ENCODE measurements at regions not wholly inside any gene's neighbourhood (a gene's known extent, or its start where the extent isn't known, plus 50 kb on each side); places are given as distances from the start of the nearest gene placed in this dataset.
"Not testable (repeated sequence)": the region's sequence is repeated elsewhere in the genome, so short reads cannot be mapped to it uniquely, and the experiment has no call there.

GRCh38 chr2:111309231-111310075 is 188.7 kb downstream of the BCL2L11 start:
- not testable (repeated sequence) for H3K79me1 ChIP-seq (ENCODE audit: insufficient read depth, low read depth, low read length, poor library complexity, severe bottlenecking); H2BK120ac ChIP-seq (ENCODE audit: low read depth, low read length, poor library complexity, severe bottlenecking); H3K23ac ChIP-seq (ENCODE audit: insufficient read length, low read depth, low read length); H2BK5ac ChIP-seq (ENCODE audit: insufficient read length, low read length); H3K56ac ChIP-seq (ENCODE audit: insufficient read length, low read depth, low read length); H3K4me1 Mint-ChIP-seq; H3K27ac ChIP-seq (ENCODE audit: insufficient read length, low read depth, low read length); H2BK15ac ChIP-seq (ENCODE audit: low read depth, low read length); H3K4me3 Mint-ChIP-seq; H3K14ac ChIP-seq (ENCODE audit: insufficient read depth, low read length); H4K5ac ChIP-seq (ENCODE audit: insufficient read length, low read depth, low read length); H3K27me3 Mint-ChIP-seq (ENCODE audit: low read depth); H3K23me2 ChIP-seq (ENCODE audit: insufficient read length, low read depth, low read length, poor library complexity, severe bottlenecking); H2AFZ ChIP-seq (ENCODE audit: low read length); H2AK5ac ChIP-seq (ENCODE audit: insufficient read length, low read length); H3K36me3 Mint-ChIP-seq (ENCODE audit: insufficient read depth in 1 of 3, low read depth in 3 of 3); H3K9me3 ChIP-seq (ENCODE audit: control insufficient read depth, low read depth, low read length); H4K20me1 ChIP-seq (ENCODE audit: control insufficient read depth, insufficient read depth, insufficient read length); H3K9ac ChIP-seq (ENCODE audit: extremely low read depth, insufficient read length, low read length); H3K27me3 ChIP-seq (ENCODE audit: insufficient read depth, low read length); H4K8ac ChIP-seq (replicated peaks; ENCODE audit: insufficient read length, low read depth, low read length); H2BK20ac ChIP-seq (ENCODE audit: low read depth, low read length, poor library complexity, severe bottlenecking); H3K4me2 ChIP-seq (ENCODE audit: insufficient read depth, insufficient read length, low read length); DNase-seq; H3K79me2 ChIP-seq (ENCODE audit: insufficient read depth, low read length); H4K91ac ChIP-seq (ENCODE audit: insufficient read length, low read depth, low read length); H3K9me3 Mint-ChIP-seq; H3K4ac ChIP-seq (ENCODE audit: low read depth, low read length); H3K18ac ChIP-seq (ENCODE audit: insufficient read length, low read depth, low read length); H3K27ac Mint-ChIP-seq; H3T11ph ChIP-seq (ENCODE audit: low read length); H2BK12ac ChIP-seq (ENCODE audit: insufficient read length, low read depth, low read length); H3K4me1 ChIP-seq (ENCODE audit: insufficient read depth, low read length)
- no CpG with 5 or more reads among the region's 6 CpGs for WGBS (ENCODE audit: extremely low coverage, insufficient read length, low lambda C conversion rate)

- not testable (repeated sequence) for H2BK20ac ChIP-seq (ENCODE audit: low read depth, low read length, poor library complexity, severe bottlenecking); DNase-seq; H2BK15ac ChIP-seq (ENCODE audit: low read depth, low read length); H3K4me3 Mint-ChIP-seq; H2BK5ac ChIP-seq (ENCODE audit: insufficient read length, low read length); H4K8ac ChIP-seq (replicated peaks; ENCODE audit: insufficient read length, low read depth, low read length); H2AK5ac ChIP-seq (ENCODE audit: insufficient read length, low read length); H3K4me1 Mint-ChIP-seq; H3K79me1 ChIP-seq (ENCODE audit: insufficient read depth, low read depth, low read length, poor library complexity, severe bottlenecking); H4K20me1 ChIP-seq (ENCODE audit: control insufficient read depth, insufficient read depth, insufficient read length); H3K9ac ChIP-seq (ENCODE audit: extremely low read depth, insufficient read length, low read length); H2AFZ ChIP-seq (ENCODE audit: low read length); H3K56ac ChIP-seq (ENCODE audit: insufficient read length, low read depth, low read length); H3K27ac Mint-ChIP-seq; H4K5ac ChIP-seq (ENCODE audit: insufficient read length, low read depth, low read length); H2BK120ac ChIP-seq (ENCODE audit: low read depth, low read length, poor library complexity, severe bottlenecking); H3K4me2 ChIP-seq (ENCODE audit: insufficient read depth, insufficient read length, low read length); H3K23me2 ChIP-seq (ENCODE audit: insufficient read length, low read depth, low read length, poor library complexity, severe bottlenecking); H3K27ac ChIP-seq (ENCODE audit: insufficient read length, low read depth, low read length); H3K9me3 ChIP-seq (ENCODE audit: control insufficient read depth, low read depth, low read length); H3K18ac ChIP-seq (ENCODE audit: insufficient read length, low read depth, low read length); H3K79me2 ChIP-seq (ENCODE audit: insufficient read depth, low read length); H3K14ac ChIP-seq (ENCODE audit: insufficient read depth, low read length); H3T11ph ChIP-seq (ENCODE audit: low read length); H3K9me3 Mint-ChIP-seq; H3K4ac ChIP-seq (ENCODE audit: low read depth, low read length); H3K27me3 ChIP-seq (ENCODE audit: insufficient read depth, low read length); H3K23ac ChIP-seq (ENCODE audit: insufficient read length, low read depth, low read length); H4K91ac ChIP-seq (ENCODE audit: insufficient read length, low read depth, low read length); H2BK12ac ChIP-seq (ENCODE audit: insufficient read length, low read depth, low read length); H3K36me3 Mint-ChIP-seq (ENCODE audit: insufficient read depth in 1 of 3, low read depth in 3 of 3); H3K27me3 Mint-ChIP-seq (ENCODE audit: low read depth); H3K4me1 ChIP-seq (ENCODE audit: insufficient read depth, low read length)
- no CpG with 5 or more reads among the region's 8 CpGs for WGBS (ENCODE audit: extremely low coverage, insufficient read length, low lambda C conversion rate)
Measured at GRCh38 chr2:111310395-111310794, 189.7 kb downstream of the BCL2L11 start.

Data from H9 (cell line).